GM18507 (cell line): ENCODE measurements at regions not wholly inside any gene's neighbourhood (a gene's known extent, or its start where the extent isn't known, plus 50 kb on each side); places are given as distances from the start of the nearest gene placed in this dataset.

ENCODE experiments used
- DNase-seq: peaks from one replicate; pipeline ENCODE4 v3.0.0; 2011; ENCODE audit warnings: low read depth; ENCODE audit not compliant: insufficient read length; ENCODE audit errors: extremely low spot score
- FAIRE-seq: peaks from 2 replicates; lab custom pipeline; 2011; peaks lifted over from hg19 to GRCh38; lab: Jason Lieb, UNC

DNA sequence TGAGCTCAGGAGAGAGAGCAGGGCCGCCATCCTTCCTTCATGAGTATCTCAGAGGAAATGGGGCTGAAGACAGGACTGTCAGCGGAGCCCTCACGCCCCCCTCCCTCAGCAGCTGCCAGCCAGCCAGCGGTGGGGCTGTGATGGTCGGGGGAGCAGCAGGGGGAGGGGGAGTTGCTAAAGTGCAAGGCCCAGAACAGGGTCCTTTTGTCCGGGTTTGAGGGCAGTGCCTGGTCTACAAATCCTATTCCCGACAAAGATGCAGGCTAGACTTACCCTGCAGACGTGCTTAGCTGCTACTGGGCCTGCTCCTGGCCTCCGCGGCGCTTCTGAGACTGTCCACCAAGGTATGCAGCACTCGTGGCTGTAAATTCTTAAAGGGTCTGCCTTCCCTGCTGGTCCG, 593.4 kb upstream of the CDH4 start:
- no peak for FAIRE-seq

DNA sequence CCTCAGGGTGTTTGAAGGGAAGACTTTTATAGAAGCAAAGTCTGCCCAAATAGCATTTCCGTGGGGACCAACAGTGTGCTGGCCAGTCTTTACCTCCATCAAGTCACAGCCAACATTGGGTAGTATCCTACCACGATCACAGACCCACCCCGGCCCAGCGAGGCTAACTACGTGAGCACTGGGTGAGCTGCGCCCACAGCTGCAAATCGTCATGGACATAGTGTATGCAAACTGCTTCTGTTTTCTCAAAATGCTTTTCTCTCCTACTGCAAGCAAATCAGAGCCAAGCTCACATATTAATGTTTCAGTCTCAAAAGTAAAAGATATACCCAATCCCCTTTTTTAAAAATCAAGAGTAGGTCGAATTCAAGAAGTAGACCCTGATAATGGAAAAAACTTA, 592.8 kb upstream of the CDH4 start:
- no peak for FAIRE-seq

More for the DNA sequence above, 593.4 kb upstream of the CDH4 start:
- DNase-seq: no peak

DNA sequence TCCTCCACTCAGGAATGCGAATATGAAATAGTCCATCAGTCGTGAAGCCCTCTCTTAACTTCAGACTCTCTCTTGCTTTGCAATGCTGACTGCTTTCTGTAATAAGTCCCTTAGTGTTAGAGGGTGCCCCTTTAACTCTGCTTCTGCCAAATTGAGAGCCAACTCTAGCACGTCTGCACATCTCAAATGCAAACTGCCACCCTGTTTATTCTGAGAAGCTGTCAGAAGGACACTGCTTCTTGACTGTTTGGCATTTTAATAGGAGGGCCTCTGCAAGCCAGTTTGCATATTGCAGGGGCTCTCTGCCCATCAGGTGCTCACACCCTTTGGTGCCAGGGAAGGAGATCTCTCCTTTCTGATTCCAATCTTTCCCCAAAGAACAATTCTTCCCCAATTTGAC, 589.8 kb upstream of the CDH4 start:
- DNase-seq: no peak
- FAIRE-seq: no peak

More for the DNA sequence above, 592.8 kb upstream of the CDH4 start:
- DNase-seq: no peak

DNA sequence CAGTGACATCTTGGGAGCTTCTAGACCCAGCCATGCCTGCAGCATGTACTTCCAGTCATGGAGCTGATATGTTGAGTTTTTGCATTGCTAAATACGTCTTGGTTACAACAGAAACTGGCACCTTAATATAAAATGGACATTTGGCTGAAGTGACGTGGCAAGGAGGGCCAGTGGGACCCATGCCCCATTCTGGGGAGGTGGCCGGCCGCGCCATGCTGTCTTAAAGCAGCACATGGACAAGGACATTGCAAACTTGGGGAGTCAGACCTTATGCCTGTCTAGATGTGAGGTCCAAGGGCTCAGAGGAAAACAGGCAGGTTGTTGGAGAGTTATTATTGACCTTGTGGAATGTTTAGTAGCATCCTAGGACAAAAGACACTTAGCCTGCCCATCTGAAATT, 588.0 kb upstream of the CDH4 start:
- no peak for DNase-seq
- FAIRE-seq: no peak

DNA sequence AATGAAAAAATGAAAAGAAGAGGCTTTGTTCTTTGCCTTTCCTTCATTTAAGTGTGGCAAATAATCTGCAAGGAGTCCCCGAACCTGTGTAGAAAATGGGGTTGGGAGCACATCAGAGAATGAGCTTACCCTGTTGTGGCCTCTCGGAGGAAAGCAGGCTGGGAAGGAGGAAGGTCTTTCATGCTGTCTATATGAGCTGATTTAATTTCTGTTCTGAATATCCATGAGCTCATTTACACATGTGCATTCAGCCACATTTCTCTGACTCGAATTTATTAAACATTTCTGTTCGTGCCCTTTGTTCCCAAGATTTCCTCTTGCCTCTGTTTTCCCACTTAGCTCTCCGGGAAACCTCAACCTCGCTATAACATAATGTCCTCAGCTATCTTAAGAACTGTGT, 584.4 kb upstream of the CDH4 start:
- DNase-seq (no peak), FAIRE-seq (no peak)

DNA sequence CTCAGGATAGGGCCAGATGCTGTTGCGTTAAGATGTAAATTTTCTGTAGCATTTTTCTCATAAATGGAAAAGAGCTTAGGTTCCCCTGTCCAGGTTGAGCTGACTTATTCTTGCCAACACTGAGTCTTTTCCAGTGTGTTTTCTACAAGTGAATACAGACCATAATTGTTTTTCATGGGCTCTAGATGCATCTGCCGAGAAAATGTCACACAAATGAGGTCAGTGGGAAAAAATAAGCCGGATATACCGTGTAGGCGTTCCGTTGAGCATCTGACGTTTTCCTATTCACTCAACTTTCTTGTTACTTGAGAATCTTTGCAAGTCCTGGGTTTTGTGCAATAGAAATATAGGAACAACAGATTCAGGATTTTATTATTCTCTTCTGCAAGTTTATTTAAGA, 582.9 kb upstream of the CDH4 start:
- FAIRE-seq (no peak), DNase-seq (no peak)

DNA sequence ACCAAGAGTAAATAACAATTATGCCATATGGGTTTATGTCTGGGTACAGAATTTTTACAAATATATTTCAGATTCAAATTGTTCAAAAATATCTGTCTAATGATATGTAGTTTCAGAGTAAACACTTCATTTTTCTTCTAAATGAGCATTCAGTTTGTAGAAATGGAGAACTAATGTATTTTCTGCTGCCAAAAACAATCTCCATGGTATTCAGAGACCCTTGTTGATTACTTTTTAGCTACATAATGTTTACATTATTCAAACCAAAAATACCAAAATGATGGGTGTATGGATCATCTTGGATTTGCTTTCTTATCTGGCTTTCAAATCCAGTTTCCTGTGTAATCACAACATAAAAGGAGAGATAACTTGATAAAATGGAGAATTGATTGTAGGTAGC, 576.0 kb upstream of the CDH4 start:
- FAIRE-seq: no peak
- DNase-seq: no peak

DNA sequence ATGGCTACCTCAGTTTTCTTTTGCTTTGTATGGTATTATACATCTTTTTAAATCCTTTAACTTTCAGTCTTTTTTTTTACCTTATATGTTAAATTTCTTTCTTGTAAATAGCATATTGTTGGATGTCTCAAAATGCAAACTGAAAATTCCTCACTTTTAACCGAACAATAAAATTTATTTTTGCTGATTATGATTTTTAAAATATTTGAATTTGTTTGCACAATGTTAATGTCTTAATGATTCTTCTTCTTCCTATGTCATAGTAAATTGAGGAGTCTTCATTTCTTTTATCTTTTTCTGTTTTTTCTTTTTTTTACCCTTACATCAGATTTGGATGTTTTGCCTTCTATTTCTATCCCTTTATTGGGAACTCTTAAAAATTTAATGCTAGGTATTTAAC, 574.2 kb upstream of the CDH4 start:
- no peak for FAIRE-seq
- no peak for DNase-seq

DNA sequence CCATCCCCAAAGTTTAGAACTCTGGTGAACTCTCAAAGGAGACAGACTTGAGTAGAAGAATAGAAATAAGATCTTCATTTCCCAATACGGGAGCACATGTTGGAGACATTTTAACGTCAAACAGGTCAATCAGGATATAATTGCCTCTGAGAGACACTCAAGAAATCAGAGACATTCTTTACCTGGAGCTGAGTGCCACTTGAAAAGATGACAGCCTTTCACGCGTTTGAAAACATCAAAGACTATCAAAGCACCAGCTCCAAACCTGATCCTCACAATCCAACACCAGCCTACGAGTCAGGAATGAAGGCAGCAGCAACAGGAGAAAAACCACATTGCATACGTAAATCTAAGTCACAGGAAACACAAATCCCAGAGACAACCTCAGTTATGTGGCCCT, 571.5 kb upstream of the CDH4 start:
- DNase-seq: no peak
- FAIRE-seq: no peak

DNA sequence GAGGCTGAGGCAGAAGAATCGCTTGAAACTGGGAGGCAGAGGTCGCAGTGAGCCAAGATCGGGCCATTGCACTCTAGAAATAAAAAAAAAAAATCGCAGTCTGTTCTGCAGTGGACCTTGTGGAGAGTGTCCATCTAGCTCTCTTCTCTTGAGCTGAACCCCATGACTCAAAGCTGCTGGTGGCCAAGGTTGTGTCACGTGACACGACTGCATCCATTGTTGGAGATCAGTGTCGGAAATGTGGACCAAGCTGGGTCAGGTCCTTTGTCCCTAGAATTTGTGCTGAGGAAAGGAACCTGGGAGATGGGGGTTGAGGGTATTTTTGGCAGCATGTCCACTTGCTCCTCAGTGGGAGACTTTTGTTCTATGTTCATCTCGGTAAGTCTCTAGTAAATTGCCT, 564.8 kb upstream of the CDH4 start:
- no peak for FAIRE-seq
- no peak for DNase-seq

DNA sequence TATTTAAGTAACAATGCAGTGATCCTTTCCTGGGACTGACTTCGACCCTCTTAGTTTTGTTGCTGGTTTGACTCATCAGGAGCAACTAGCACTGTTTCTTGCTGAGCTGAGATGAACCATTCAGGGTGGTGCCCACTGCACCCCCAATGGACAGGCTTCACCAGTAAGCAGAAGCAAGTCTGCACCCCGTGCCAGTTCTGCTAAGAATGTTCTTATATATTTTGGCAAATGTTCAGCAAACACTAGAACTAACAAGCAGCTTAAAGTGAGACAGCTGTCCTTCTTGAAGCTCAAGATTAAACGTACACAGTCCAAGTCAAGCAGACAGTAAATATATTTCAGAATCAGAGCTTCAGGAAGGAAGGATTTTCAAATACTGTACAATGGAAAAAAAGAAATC, 561.3 kb upstream of the CDH4 start:
- no peak for DNase-seq
- no peak for FAIRE-seq

DNA sequence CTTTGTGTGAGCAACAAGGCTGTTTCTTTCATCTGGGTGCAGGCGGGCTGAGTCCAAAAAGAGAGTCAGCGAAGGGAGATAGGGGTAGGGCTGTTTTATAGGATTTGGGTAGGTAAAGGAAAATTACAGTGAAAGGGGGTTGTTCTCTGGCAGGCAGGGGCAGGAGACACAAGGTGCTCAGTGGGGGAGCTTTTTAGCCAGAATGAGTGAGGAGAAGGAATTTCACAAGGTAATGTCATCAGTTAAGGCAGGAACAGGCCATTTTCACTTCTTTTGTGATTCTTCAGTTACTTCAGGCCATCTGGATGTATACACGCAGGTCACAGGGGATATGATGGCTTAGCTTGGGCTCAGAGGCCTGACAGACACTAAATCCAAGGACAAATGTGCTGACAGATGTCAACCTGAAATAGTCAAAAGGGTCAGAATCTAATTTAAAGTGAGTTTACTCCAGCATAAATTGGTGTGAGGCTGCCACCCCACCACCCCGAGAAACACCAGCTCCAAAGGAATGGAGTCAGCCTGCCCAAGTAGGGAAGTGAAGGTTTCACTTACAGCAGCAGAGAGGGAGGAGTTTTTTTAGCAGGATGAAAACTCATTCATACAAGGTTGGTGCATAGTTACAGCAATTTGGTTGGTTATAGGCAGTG, 560.0 kb upstream of the CDH4 start:
- FAIRE-seq (no peak), DNase-seq (no peak)

DNA sequence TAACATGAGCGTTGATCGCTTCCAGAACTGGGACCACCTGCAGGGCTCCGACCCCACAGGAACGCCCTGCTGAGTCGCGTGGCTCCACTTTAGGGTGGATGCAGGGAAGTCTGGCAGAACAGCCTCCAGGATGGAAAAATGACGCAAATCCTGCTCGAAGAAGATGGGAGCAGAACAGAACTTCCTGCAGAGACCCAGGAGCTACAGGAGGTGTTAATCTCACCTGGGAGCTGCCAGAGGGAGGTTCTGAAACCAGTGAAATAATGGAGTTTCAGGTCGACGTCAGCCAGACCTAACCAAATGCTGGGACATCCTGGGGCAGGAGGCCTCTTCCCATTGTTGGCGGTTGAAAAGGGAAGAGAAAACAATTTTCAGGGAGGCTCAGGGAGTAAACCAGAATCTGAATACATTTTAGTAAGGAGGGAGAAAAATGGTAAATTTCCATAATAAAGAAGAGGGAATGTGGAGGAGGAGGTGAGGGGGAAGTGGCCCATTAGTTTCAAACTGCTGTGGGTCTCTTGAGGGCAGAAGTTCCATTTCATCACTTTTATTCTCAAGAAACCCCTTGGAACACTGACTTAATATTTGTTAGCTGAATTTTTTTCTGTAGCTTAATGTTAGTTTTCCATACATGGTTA, 558.4 kb upstream of the CDH4 start:
- FAIRE-seq (no peak), DNase-seq (no peak)

DNA sequence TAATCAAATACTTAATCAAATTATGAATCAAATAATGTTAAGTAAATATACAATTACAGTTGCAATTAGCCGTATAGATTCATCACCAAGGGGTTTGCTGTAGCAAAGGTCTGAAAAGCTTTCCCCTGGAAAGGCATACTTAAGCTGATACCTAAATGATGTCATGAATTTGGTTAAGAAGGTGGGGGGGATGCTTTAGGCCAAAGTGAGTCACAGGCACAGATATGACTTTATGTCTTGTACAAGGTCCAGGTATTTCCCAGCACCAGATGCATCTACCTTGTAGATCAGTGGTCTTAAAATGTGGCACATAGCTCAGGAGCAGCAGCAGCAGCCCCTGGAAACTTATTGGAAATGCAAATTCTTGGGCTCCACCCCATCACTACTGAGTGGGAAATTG, 557.3 kb upstream of the CDH4 start:
- DNase-seq: no peak
- FAIRE-seq: no peak

DNA sequence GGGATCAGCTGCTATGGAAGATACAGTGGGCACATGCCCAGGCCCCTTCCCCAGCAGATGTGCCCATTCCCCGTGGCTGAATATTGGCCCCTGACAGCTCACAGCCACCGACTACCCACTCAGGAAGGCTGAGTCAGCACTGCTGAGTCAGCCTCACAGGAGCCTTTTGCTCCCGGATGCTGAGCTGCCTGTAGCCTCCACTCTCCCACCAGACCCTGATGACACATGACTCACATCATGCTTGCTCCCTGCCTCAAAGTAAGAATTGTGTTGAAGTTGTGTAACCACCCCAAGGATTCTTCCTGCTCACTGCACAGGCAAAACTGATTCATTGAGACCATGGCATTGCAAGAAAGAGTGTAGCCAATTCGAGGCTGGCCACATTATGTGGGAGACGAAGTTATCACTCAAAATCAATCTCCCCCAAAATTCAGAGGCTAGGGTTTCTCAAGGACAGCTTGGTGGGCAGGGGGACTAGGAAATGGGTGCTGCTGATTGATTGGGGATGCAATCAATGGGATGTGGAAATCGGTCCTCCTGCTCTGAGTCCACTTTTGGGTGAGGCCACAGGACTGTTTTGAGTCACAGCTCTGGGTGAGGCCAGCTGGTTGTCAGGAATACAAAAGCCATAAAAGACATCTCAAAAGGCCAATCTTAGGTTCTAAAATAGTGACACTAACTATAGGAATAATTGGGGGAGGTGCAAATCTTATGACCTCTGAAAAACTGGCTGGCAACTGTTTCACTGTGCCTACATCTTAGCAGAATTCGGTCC, 556.6 kb upstream of the CDH4 start:
- FAIRE-seq (no peak), DNase-seq (no peak)

DNA sequence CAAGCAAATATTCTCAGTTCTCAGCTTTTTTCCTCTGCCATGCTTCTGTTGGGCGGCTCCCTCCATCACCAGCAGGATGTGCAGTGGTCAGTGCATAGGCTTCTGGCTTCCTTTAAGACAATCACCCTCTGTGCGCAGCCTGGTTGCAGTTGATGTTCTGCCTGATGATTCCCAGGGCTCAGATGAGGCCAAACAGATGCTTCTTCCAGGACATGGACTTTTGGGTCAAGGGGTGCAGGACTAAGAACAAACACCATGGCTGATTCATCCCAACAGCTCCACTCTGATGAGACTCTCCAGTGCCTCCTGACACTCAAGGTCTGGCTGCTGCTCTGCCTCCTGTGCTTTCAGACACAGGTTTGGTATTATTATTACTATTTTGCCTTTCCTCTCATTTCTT, 554.8 kb upstream of the CDH4 start:
- DNase-seq (no peak), FAIRE-seq (no peak)

DNA sequence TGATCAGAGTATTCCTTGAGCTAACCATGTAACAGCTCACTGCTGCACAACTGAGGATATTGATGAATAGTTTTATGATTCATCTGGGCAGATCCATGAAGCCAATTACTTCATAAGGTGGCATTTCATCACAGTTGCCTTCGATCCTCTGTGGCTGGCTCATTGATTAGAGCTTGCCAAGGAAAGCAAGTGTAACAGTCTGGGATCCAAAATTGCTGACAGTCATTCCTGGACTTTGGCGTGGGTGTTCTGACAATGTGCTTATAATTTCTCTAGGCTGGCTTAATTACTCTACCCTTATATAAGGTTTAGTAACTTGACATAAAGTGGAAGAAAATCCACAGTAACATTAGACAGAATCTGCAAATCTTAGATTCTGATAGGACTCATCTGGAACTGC, 551.3 kb upstream of the CDH4 start:
- DNase-seq: no peak
- FAIRE-seq: no peak

DNA sequence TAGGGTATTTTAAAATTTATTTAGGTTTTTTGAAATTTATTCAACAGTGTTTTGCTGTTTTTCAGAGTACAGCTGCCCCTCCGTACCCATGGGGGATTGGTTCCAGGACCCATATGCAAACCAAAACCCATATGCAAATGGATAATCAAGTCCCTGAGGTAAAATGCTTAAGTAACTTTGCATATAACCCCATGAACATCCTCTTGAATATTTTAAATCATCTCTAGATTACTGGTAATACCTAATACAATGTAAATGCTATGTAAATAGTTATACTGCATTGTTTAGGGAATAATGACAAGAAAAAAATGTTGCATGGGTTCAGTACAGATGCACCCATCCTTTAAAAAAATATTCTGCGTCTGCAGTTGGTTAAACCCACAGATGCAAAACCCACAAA, 547.9 kb upstream of the CDH4 start:
- DNase-seq (no peak), FAIRE-seq (no peak)

DNA sequence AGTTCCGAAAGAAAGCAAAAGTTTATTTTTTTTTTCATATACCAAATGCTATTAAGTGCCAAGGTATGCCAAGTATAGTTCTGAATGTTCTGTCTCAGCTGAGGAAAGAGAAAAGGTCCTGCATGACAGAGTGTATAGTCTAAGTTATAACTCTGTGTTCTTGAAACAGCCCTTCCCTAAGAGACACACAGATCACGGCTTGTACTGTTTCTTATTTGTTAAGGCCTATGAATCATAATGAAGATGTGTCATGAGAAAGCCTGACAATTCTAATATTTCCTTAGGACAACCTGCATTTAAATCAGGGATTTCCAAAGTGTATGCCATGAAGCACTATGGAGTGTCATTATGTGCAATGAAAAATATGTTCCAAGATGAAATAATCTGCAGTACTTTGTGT, 538.7 kb upstream of the CDH4 start:
- no peak for DNase-seq
- FAIRE-seq: no peak

DNA sequence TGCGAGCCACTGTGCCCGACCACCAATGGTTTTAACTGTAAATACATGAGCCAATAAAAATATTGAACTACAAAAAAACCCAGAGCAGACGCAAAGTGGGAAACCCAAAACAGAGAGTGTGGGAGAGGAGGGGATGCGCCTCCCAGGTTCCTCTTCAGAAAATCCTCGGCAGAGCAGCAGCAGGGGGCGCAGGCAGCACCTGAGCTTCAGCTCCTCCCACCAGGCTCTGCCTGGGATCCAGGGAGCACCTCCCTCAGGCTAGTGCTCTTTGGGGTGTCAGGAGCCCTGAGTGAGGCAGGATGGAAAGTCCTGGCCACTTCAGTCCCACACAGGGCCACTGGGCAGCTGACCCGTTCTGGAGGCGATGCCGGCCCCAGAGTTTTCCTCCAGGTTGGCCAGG, 536.9 kb upstream of the CDH4 start:
- DNase-seq (no peak), FAIRE-seq (no peak)
